Sciatic nerve (tissue), 2 donors: ENCODE measurements at regions not wholly inside any gene's neighbourhood (a gene's known extent, or its start where the extent isn't known, plus 50 kb on each side); places are given as distances from the start of the nearest gene placed in this dataset.
"Not testable (repeated sequence)": the region's sequence is repeated elsewhere in the genome, so short reads cannot be mapped to it uniquely, and the experiment has no call there.

Experiments
- ATAC-seq: fragments of 200-7000 bp; cut with Tn5 transposase; one replicate; pipeline ENCODE4 v1.9.1; 2020; ENCODE audit warnings: mild to moderate bottlenecking, moderate library complexity
- DNase-seq: peaks from one replicate; pipeline ENCODE4 v3.0.0-alpha.2; 2020; ENCODE audit warnings: low spot score
- intact Hi-C: fragments of 100-400 bp; cut with DNase I; formaldehyde crosslinking; loops from one replicate; pipeline ENCODE4 v1.14.2; 2022
- donor health status: DM: no; HTN: no; CAD: no.
- donor health status: DM: no; HTN: no; CAD: no.

DNA sequence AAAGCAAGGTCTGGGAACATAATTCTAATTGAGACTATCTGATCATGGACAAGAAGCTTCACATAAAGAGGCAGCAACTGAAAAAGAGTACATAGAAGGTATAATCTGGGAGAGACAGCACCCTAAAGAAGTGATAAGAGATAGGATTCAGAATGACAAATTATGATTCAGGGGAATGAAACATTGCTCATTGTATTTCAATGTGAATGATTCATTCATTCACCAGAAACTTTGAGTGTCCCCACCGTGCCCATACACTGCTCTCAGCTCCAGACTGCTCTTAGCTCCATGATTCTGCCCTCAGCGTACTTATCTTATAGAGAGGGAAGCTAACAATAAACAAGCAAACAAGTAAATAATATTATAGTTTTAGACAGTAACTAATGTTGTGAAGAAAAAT is 329.3 kb upstream of the IRAK1BP1 start:
- DNase-seq (no peak), ATAC-seq (no peak)
- intact Hi-C loops = no loop called here

DNA sequence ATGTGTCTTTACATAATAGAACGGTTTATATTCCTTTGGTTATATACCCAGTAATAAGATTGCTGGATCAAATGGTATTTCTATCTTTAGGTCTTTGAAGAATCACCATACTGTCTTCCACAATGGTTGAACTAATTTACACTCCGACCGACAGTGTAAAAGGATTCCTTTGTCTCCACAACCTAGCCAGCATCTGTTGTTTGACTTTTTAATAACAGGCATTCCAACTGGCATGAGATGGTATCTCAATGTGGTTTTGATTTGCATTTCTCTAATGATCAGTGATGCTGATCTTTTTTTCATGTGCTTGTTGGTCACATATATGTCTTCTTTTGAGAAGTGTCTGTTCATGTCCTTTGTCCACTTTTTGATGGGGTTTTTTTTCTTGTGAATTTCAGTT is 319.7 kb upstream of the IRAK1BP1 start:
- DNase-seq, intact Hi-C loops, ATAC-seq: not testable (repeated sequence)

DNA sequence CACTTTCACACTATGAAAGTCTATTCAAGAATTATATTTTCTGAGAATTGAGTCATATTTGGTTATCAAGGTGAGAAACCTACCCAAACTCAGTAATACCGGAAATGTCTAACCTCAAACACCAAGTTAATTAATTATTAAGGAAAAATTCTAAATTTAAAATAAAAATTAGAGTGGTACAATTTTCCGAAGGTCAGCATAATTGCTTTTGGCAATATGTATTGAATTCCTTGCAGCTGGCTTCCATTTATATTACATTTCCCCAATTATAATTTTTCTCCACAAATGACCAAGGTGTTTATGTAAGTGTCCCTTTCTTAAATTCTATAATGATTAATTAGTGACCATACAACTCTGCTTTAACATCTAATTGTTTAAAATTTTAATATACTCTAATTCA is 316.0 kb upstream of the IRAK1BP1 start:
- ATAC-seq (no peak), DNase-seq (no peak)
- intact Hi-C loops = no loop called here

DNA sequence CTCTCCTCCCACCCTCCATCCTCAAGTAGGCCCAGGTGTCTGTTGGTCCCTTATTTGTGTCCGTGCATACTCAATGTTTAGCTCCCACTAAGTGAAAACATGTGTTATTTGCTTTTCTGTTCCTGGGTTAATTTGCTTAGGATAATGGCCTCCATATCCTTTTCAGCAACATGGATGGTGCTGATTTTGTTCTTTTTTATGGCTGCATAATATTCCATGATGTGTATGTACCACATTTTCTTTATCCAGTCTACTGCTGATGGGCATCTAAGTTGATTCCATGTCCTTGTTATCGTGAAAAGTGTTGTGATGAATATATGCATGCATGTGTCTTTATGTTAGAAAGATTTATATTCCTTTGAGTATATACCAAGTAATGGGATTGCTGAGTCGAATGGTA is 314.9 kb upstream of the IRAK1BP1 start:
- DNase-seq (no peak), ATAC-seq (no peak)
- intact Hi-C loops = no loop called here

DNA sequence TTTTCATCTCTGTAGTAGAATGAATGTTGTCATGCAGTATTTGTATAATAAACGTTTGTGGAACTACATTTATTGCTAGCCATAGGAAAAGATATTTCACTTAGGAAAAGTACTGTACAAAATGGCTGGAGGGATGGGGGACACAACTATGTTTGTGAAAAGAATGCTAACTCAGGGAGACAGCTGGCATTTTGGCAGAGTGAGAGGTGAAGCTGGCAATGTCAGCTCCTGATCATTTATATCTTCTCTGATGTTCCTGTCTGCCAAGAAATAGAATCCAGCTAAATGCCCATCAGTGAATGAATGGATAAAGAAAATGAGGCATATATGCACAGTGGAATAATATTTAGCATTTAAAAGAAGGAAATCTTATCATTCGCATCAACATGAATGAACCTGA is 313.0 kb upstream of the IRAK1BP1 start:
- ATAC-seq (no peak), DNase-seq (no peak)
- intact Hi-C loops = no loop called here

DNA sequence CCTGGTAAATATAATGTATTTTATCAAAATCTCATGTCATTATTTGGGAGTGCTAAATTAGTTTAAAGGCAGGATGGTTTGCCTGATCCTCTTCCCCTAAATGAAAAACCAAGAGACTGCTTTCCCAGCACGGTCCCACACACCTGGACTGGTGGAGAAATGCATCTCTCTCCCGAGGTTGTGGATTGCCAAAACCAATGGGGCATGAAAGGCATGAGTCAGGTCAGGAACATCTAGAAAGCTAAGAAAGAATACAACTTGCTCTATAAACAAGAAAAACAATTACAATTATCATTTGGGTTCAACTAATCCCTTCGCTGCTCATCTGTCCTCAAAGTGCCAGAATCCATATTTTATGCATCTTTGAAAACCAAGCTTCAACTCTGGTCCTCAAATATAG is 308.3 kb upstream of the IRAK1BP1 start:
- DNase-seq (no peak), ATAC-seq (no peak)
- intact Hi-C loops = no loop called here

DNA sequence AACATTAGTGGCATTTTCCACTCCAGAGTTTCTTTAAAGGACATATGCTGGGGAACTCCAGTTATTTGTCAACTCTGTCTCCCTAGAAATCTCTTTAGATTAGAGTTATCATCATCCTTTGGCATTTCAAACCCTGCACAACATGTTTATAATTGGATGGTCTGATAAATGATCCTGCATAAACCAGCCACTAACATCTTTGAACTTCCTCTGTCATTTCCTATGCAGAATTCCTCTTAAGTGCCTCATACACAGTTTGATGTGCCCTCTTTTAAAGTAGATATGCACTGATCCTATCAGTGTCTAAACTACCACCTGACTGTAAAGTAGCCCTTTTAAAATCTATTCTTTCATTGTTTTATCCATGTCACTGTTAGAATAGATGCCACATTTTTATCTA is 306.3 kb upstream of the IRAK1BP1 start:
- DNase-seq = no peak
- no peak for ATAC-seq
- intact Hi-C loops = no loop called here

DNA sequence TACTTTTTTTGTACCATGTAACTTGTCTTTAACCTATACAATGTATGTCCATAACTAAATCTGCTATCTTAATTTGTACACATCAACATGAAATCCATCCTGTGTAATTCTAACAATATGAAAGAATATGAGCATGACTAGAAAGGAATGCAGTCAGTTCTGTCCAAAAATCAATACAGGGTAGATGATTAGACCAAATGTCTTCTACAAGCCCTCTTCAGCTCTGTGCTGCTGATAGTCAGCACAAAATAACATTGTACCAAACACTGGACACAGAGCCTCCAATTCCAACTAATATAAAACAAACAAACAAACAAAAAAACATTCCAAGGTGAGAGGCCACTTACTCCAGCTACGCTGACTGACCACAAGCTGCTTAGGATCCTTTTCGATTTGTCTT is 301.4 kb upstream of the IRAK1BP1 start:
- ATAC-seq (no peak), DNase-seq (no peak)
- intact Hi-C loops = no loop called here

DNA sequence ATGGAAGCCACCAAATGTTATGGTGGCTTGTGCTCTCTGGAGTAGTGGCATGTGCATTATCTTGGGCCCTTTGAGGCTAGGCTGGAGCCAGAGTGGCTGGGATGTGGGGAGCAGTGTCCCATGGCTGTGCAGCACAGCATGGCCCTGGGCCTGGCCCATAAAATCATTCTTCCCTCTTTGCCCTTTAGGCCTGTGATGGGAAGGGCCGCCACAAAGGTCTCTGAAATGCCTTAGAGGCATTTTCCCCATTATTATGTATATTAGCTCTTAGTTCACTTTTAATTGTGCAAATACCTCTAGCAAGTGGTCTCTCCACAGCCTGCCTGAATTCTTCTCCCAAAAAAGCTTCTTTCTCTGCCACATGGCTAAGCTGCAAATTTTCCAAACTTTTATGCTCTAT is 297.3 kb upstream of the IRAK1BP1 start:
- no peak for DNase-seq
- ATAC-seq = no peak
- intact Hi-C loops = no loop called here

DNA sequence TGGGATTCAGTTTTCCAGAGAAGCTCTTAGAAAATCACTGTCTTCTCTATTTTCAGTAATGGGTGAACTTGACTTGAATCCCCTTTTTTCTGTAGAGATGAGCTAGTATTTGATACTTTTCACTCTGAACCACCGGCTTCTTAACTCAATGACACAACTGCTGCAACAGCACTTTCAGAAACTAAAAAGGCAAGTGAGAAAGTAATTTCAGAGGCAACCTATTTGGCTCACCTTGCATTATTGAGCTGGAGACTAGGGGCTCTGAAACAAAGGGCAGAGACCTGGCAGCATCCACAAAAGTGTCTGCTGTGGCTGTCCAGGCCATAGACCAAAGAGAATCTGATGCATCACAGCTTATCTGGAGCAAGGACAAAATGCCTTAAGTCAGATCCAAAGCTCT is 289.8 kb upstream of the IRAK1BP1 start:
- intact Hi-C loops = no loop called here
- ATAC-seq (no peak), DNase-seq (no peak)

DNA sequence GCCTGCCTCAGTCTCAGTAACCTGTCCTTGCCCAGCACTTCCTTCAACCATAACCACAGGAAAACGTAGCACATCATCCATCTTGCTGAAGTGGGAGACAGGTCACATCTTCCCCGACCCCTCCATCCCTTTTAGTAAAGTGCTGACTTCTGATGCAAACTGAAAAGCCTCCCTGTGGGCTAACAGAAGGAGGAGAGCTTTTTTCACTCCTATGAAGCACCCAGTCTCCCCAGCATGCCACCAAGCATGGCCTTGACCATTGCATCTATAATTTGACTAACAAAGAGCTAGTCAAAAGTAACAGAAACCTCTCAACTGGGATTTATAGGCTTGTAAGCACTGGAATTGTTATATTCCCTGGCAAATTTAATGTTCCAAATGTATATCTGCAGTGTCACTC is 288.9 kb upstream of the IRAK1BP1 start:
- ATAC-seq = no peak

DNA sequence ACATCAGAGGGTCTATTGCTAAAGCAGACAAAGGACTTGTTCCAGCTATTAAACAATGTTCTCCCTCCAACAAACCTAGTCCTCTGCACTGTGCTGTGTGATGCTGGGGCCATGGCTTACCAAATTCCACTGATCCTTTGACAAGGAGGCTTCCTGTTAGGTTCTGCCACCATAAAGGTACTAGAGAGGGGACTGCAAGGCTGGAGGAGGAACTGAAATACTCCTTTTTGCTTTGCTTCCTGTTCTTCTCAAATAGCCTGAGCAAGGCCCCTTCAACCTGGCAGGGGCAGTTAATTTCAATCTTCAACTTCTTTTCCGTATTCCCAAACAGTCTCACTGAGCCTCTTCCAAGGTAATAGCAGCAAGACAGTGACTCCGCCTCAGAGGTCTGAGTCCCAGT is 286.4 kb upstream of the IRAK1BP1 start:
- DNase-seq = no peak
- ATAC-seq = no peak
- intact Hi-C loops = no loop called here

More for the DNA sequence above, 288.9 kb upstream of the IRAK1BP1 start:
- intact Hi-C loops = no loop called here
- no peak for DNase-seq

DNA sequence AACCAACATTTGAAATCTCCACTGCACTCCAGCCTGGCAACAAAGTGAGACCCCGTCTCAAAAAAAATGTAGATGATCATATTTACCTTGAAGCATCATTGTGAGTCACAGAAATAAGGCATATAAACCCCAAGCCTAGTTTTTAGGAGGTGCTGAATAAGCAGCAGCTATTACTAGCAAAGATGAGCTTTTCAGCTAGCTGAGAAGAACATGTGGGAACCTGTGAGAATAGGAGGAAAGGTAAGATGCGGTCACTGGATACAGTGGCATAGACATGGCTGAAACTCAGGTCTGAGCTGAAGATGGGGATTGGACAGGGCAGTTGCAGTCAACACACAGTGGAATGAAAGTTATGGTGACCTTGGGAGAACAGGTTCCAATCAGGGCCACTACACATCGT is 284.3 kb upstream of the IRAK1BP1 start:
- intact Hi-C loops = no loop called here
- ATAC-seq (no peak), DNase-seq (no peak)

DNA sequence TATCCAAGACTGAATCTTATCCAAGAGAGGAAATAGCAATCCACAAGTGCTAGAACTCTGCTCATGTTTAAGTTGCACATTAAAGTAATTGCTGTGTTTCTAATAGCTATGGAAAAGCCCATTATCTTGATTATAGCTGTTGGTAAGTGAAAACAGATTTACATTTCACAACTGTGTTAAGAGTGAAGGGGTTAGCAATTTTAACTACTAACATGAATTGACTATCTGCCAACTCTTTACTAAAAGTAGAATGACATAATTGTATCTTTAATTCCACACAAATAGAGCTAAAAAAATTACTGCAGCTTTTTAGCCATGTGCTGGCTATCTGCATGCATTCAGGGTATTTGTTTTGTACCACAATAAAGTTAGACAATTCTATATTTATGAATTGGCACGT is 277.9 kb upstream of the IRAK1BP1 start:
- DNase-seq (no peak), ATAC-seq (no peak)
- intact Hi-C loops = no loop called here

DNA sequence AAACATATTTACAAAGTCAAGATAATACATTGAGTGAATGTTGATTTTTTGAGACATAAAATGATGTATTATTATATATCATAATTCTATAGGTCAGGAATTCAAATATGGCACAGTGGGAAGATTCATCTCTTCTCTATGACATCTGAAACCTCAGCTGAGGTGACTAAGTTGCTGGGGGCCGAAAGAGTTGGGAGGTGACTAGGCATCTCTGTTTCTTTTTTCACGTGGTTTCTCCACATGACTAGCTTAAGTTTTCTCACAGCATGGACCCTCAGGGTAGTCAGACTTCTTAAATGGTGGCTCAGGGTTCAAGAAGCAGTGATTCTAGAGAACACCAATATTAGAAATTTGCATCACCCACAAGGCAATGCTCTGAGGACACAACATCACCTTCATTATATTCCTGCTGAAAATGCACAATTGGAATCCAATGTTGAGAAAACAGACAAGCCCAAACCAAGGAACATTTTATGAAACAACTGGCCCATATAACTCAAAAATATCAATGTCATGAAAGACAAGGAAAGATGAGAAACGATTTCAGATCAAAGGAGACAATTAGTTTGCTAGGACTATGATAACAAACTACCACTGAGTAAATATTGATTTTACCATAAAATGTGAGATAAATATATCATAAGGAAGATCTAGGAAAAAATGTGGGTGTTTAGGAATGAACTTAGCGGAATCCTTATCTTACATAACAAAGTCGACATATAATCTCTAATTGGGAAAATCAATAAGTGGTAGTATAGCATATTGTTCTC is 273.3 kb upstream of the IRAK1BP1 start:
- ATAC-seq (no peak), DNase-seq (no peak)
- intact Hi-C loops = no loop called here

DNA sequence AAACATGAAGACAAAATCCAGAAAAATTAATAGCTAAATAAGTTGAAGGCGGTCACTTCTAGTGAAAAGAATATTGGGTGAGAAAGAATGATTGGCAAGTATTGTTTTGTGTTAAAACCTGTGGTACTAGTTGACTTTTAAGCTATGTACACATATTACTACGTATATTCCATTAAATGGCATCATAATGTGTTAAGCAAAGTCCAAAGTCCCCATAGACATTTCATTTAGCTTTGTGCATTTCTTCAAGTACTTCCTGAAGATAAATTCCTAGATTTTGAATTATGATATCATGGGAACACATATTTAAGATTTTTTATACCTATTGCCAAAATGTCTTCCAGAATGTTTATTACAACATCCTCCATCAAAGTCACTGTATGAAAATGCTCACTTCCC is 272.7 kb upstream of the IRAK1BP1 start:
- intact Hi-C loops = no loop called here
- ATAC-seq = no peak
- no peak for DNase-seq

DNA sequence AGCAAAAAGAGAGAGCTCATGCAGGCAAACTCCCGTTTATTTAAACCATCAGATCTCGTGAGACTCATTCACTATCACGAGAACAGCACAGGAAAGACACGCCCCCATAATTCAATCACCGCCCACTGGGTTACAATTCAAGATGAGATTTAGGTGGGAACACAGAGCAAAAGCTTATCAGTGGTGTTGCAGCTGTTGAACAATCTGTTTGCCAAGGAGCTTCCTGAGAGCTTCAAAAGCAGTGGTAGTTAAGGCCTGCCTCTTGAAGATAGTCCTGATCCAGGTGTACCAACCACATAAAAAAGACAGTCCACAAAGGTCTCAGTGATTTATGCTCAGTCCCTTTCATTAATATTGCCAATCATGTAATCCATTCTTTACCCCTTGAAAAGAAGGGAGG is 269.4 kb upstream of the IRAK1BP1 start:
- DNase-seq (no peak), ATAC-seq (no peak)
- intact Hi-C loops = no loop called here

DNA sequence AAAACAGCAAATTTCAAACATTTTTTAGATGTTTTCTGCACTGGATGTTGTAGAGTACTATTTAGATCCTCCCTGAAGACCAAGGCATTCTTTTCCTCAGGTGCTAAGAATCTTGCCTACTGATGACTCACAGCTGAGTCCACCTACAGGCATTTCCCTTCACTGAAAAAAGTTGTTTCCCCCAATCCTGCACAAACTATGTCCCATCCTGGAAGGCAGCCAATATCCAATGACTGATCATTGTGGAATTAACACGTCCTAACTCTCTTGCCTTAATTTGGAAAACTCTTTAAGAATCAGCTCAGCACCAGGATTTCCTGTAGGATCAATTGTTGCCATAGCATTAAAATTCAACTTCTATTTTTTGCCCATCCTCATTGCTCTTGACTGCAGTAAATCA is 268.4 kb upstream of the IRAK1BP1 start:
- intact Hi-C loops = no loop called here
- DNase-seq = no peak
- no peak for ATAC-seq

DNA sequence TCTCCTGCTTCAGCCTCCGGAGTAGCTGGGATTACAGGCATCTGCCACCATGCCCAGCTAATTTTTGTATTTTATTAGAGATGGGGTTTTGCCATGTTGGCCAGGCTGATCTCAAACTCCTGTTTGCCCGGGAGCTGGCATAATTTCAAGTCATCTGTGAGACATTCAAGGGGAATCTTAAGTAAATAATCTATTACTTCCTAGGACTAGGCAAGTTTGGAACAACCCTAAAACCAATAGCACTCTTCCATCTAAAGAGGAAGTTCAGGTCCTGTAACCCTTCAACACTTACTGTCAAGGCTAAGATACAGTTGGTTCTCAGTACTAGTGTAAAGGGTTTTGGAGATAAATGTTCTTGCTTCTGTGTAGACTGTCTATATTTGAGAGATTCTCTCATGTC is 267.8 kb upstream of the IRAK1BP1 start:
- no peak for DNase-seq
- no peak for ATAC-seq

DNA sequence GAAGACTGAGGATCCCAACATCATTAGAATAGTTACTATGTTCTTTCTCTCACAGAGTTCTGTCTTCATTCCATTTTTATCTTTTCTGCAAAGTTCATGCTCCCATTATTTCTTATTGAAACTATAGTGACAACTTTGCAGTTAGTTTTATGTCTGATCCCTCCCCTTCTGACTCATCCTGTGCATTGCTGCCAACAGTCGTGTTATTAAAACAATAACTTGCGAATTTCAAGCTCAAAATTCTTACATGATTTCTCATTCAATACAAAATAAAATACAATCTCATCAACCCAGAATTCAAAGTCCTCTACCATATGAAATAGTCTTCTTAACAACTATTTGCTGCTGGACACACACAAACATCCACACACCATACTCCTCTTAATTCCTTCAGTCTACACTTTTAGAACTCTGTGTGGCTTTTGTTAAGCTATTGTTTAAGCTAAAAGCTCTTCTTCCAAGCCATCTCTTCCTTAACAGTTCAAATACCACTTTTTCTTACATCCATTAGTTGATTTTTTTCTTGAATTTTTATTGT is 261.4 kb upstream of the IRAK1BP1 start:
- DNase-seq = no peak
- ATAC-seq = peak; percentile 10
- intact Hi-C loops = no loop called here

More for the DNA sequence above, 267.8 kb upstream of the IRAK1BP1 start:
- intact Hi-C loops = no loop called here

DNA sequence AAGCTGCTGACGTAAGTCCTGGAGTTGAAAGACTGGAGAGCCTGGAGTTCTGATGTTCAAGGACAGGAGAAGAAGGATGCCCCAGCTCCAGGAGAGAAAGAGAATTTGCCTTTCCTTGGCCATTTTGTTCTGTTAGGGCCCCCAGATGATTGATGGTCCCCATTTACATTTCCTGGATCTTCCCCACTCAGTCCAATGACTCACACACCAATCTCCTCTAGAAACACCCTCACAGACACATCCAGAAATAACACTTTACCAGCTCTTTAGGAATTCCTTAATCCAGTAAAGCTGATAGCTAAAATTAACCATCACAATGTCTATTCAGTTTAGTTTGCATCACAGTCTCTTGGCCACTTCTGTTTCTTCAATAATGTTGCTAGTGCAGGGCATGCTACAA is 260.2 kb upstream of the IRAK1BP1 start:
- ATAC-seq = no peak
- intact Hi-C loops = no loop called here
- DNase-seq = no peak
